ENCODE measurements at regions not wholly inside any gene's neighbourhood (a gene's known extent, or its start where the extent isn't known, plus 50 kb on each side); places are given as distances from the start of the nearest gene placed in this dataset.

DNA sequence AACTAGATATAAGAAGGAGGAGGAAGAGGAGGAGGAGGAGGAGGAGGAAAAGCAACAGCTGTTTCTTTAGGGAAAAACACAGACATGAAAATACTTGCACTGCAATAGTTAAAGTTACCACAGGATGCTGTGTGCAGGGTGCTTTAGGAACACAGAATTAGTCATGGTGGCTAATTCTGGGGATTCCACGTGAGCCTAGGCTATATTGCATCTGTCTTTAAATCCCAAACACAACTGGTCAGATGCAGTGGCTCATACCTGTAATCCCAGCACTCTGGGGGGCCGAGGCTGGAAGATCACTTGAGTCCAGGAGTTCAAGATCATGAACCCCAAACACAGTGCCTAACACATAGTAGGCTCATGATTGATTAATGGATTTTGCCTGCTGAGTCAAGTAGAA lies 155.3 kb upstream of the C16orf82 start:
- no peak for TF ChIP-seq YY1 (IDR thresholded peaks at IDR 0.05; ENCODE audit: insufficient read depth, insufficient read length)
- no peak for TF ChIP-seq ZNF274 (IDR thresholded peaks at IDR 0.05; ENCODE audit: low read depth, low read length)

All from NT2/D1 (cell line).